ENCODE measurements at regions not wholly inside any gene's neighbourhood (a gene's known extent, or its start where the extent isn't known, plus 50 kb on each side); places are given as distances from the start of the nearest gene placed in this dataset.

DNA sequence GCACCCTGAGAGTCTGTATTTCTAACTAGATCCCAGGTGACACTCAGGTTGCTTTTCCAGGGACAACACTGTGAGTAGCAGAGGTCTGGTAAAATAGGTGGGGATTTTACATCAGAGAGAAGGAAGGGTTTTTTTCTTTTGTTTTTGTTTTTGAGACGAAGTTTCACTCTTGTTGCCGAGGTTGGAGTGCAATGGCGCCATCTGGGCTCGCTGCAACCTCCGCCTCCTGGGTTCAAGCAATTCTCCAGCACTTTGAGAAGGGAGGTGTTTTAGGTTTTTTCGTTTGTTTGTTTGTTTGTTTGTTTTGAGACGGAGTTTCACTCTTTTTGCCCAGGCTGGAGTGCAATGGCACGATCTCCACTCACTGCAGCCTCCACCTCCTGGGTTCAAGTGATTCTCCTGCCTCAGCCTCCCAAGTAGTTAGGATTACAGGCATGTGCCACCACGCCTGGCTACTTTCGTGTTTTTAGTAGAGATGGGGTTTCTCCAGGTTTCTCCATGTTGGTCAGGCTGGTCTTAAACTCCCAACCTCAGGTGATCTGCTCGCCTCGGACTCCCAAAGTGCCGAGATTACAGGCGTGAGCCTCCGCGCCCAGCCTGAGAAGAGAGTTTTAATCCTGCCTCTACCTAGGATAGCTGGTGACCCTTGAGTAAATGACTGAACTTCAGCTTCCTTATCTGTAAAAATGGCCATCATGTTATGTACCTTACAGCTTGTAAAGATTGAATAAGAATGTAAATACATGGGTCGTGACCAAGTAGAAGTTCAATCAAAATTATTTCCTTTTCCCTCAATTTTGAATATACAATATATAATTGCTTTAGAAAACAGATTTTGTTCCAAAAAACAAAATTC is 95.9 kb upstream of the FNDC3B start:
- H3K4me1 ChIP-seq (ENCODE audit: control insufficient read depth, insufficient read depth, low read length): no peaks in the 10 kb centered on the region
- H3K4me3 ChIP-seq (ENCODE audit: low read length): no peak overlapping the region
- H3K36me3 ChIP-seq (ENCODE audit: insufficient read depth, low read length): no peaks in the 10 kb centered on the region
- no peak overlapping the region for H3K9ac ChIP-seq (ENCODE audit: low read depth, low read length)
- no peak overlapping the region for H3K4me2 ChIP-seq (ENCODE audit: low read length)
- no peaks in the 10 kb centered on the region for H3K27me3 ChIP-seq (ENCODE audit: control insufficient read depth, insufficient read depth, low read length)
- no peaks in the 10 kb centered on the region for H3K9me3 ChIP-seq (replicated peaks; ENCODE audit: low read length)

DNA sequence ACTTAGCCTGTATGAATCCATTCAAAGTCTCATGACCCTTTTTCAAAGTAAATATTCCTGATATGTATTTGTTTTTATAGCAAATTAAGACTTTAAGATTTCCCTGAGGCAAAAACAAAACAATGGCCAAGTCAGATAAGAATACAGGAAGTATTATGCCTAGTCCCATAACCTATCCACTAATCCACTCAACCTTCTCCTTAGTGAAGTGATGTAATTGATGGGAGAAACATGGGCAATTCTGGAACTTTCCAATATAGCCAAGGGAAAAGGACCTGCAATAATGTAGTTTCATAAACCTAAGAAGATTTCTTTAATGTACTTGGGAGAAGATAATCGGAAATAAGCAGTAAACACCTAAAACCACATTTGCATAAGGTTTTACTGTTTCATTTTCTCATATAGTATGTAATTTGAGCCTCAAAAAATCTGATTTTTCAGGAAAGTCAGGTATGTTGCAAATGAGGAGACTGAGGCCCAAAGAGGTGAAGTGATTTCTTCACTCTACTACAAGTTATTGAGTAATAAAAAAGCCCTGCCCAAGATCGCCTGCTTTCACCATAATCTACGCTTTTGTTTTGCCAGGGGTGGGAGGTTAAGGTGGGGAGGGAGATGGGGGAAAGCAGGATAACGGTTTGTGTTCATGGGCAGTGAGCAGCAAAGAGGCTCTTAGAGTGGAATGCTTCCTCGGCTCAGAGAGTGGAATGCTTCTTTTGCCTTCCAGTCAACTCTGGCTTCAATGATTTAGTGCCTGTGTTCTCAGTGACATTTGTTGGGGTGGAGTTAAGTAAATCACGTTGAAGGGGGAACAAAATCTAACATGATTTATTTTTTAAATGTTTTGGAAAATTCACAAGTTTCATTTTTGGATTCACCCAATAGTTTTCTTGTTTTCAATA is 95.0 kb upstream of the FNDC3B start:
- no peak overlapping the region for H3K4me3 ChIP-seq (ENCODE audit: low read length)
- no peaks in the 10 kb centered on the region for H3K4me1 ChIP-seq (ENCODE audit: control insufficient read depth, insufficient read depth, low read length)
- H3K27me3 ChIP-seq (ENCODE audit: control insufficient read depth, insufficient read depth, low read length): no peaks in the 10 kb centered on the region
- no peak overlapping the region for H3K9ac ChIP-seq (ENCODE audit: low read depth, low read length)
- H3K9me3 ChIP-seq (replicated peaks; ENCODE audit: low read length): no peaks in the 10 kb centered on the region
- no peak overlapping the region for H3K4me2 ChIP-seq (ENCODE audit: low read length)
- no peaks in the 10 kb centered on the region for H3K36me3 ChIP-seq (ENCODE audit: insufficient read depth, low read length)

DNA sequence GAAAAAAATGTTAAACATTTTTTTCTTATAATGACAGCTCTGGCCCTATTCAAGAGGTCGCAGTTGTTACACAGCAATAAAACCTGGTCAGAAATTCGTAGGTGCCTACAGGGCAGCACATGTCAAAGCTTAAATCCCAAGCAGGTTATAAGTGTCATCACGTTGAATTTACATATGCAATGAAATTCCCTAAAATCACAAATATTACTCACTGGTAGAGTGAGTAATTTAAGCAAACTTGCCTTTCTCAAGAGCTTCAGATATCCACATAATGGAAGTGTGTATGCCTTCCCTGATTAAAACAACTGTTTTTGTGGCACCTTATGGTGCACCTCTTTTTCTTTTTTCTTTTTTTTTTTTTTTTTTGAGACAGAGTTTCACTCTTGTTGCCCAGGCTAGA is 90.7 kb upstream of the FNDC3B start:
- Histone ChIP-seq H3K4me3 (ENCODE audit: low read length) (no peak overlapping the region), H3K9ac (ENCODE audit: low read depth, low read length) (no peak overlapping the region), H3K36me3 (ENCODE audit: insufficient read depth, low read length) (no peaks in the 10 kb centered on the region), H3K9me3 (replicated peaks; ENCODE audit: low read length) (no peaks in the 10 kb centered on the region), H3K27me3 (ENCODE audit: control insufficient read depth, insufficient read depth, low read length) (no peaks in the 10 kb centered on the region), H3K4me2 (ENCODE audit: low read length) (no peak overlapping the region), H3K4me1 (ENCODE audit: control insufficient read depth, insufficient read depth, low read length) (peaks cover 12% of the 10 kb centered on the region)

DNA sequence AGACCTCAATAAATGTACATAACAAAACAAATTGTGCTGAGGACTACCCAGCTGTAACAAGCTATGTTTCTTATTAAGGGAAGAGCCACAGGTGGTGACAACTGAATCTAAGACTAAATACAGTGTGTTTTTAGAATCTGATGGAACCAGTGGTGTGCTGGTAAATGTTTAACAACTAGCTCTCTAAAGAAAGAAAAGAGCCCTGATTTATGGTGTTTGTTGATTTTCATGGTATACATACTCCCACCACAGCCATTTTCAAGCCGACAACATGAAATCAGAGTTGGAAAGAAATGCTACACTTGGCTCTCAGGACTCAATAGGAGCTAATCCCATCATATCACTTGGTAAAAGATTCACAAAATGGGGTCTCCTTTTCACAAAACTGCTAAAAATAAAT is 89.8 kb upstream of the FNDC3B start:
- H3K9ac ChIP-seq (ENCODE audit: low read depth, low read length): no peak overlapping the region
- H3K4me3 ChIP-seq (ENCODE audit: low read length): no peak overlapping the region
- H3K36me3 ChIP-seq (ENCODE audit: insufficient read depth, low read length): no peaks in the 10 kb centered on the region
- no peaks in the 10 kb centered on the region for H3K9me3 ChIP-seq (replicated peaks; ENCODE audit: low read length)
- H3K4me1 ChIP-seq (ENCODE audit: control insufficient read depth, insufficient read depth, low read length): peaks cover 12% of the 10 kb centered on the region
- H3K4me2 ChIP-seq (ENCODE audit: low read length): no peak overlapping the region
- H3K27me3 ChIP-seq (ENCODE audit: control insufficient read depth, insufficient read depth, low read length): no peaks in the 10 kb centered on the region

DNA sequence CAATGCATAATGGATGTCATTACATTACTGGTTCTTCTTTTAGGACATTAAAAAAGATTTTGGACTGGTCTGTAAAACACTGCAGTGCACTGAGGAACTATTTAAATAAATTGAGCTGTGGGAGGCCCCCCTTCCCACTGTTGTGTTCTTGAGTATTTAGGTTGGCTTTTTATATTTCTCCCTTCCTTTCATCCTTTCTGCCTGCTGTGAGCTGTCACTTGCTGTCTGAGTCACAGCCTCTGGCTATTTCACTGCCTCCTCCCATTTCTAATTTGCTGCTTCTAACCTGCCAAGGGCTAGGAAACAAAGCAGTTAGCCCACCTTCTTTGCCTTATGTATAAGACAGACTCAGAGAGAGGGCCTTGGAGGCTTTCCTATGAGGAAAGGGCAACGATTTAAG is 89.0 kb upstream of the FNDC3B start:
- Histone ChIP-seq H3K27me3 (ENCODE audit: control insufficient read depth, insufficient read depth, low read length) (no peaks in the 10 kb centered on the region), H3K4me3 (ENCODE audit: low read length) (no peak overlapping the region), H3K4me1 (ENCODE audit: control insufficient read depth, insufficient read depth, low read length) (peaks cover 12% of the 10 kb centered on the region), H3K9me3 (replicated peaks; ENCODE audit: low read length) (no peaks in the 10 kb centered on the region), H3K9ac (ENCODE audit: low read depth, low read length) (no peak overlapping the region), H3K4me2 (ENCODE audit: low read length) (no peak overlapping the region), H3K36me3 (ENCODE audit: insufficient read depth, low read length) (no peaks in the 10 kb centered on the region)

GRCh38 chr3:171951597-171951996 is 87.8 kb upstream of the FNDC3B start:
- Histone ChIP-seq H3K27me3 (ENCODE audit: control insufficient read depth, insufficient read depth, low read length) (no peaks in the 10 kb centered on the region), H3K9me3 (replicated peaks; ENCODE audit: low read length) (no peaks in the 10 kb centered on the region), H3K9ac (ENCODE audit: low read depth, low read length) (no peak overlapping the region), H3K4me3 (ENCODE audit: low read length) (no peak overlapping the region), H3K4me1 (ENCODE audit: control insufficient read depth, insufficient read depth, low read length) (peaks cover 12% of the 10 kb centered on the region), H3K36me3 (ENCODE audit: insufficient read depth, low read length) (no peaks in the 10 kb centered on the region), H3K4me2 (ENCODE audit: low read length) (no peak overlapping the region)

DNA sequence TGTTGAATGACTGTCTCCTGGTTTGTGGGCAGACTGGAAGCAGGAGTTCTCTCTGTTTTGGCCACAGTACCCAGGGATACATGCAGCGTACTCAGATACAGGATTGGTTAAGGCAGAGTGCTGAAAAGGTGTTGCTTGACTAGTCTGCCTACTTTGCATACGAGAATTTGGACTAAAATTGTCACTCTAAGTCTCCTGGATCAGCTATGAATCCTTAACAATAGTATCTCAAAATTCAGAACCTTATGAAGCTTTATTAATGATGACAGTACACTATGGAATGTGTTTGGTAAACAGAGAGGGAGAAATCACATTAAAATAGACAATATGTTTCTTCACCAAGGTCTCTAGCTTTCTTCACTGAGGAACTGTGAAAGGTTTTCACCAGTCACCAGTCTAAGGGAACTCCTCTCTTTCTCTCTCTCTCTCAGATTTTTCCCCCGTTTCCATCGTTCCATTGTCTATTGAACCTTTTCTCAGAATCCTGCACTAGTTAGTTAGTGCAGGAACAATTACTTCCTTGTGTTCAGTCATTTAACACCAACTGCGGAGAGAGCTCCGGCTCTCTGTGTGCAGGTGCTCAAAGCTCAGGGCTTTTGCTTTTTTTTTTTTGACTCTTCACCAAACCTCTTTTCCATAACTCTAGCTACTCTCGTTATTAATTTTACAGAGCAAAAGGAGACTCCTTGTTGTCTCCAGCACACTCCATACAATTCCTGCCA is 85.9 kb upstream of the FNDC3B start:
- Histone ChIP-seq H3K9ac (ENCODE audit: low read depth, low read length) (no peak overlapping the region), H3K27me3 (ENCODE audit: control insufficient read depth, insufficient read depth, low read length) (no peaks in the 10 kb centered on the region), H3K36me3 (ENCODE audit: insufficient read depth, low read length) (no peaks in the 10 kb centered on the region), H3K9me3 (replicated peaks; ENCODE audit: low read length) (no peaks in the 10 kb centered on the region), H3K4me1 (ENCODE audit: control insufficient read depth, insufficient read depth, low read length) (peaks cover 12% of the 10 kb centered on the region), H3K4me3 (ENCODE audit: low read length) (no peak overlapping the region), H3K4me2 (ENCODE audit: low read length) (no peak overlapping the region)

GRCh38 chr3:171954690-171955383 is 84.5 kb upstream of the FNDC3B start:
- Histone ChIP-seq H3K9me3 (replicated peaks; ENCODE audit: low read length) (no peaks in the 10 kb centered on the region), H3K4me3 (ENCODE audit: low read length) (no peak overlapping the region), H3K4me1 (ENCODE audit: control insufficient read depth, insufficient read depth, low read length) (peaks cover 12% of the 10 kb centered on the region), H3K36me3 (ENCODE audit: insufficient read depth, low read length) (no peaks in the 10 kb centered on the region), H3K4me2 (ENCODE audit: low read length) (no peak overlapping the region), H3K9ac (ENCODE audit: low read depth, low read length) (no peak overlapping the region), H3K27me3 (ENCODE audit: control insufficient read depth, insufficient read depth, low read length) (no peaks in the 10 kb centered on the region)

- H3K4me2 ChIP-seq (ENCODE audit: low read length): no peak overlapping the region
- no peaks in the 10 kb centered on the region for H3K27me3 ChIP-seq (ENCODE audit: control insufficient read depth, insufficient read depth, low read length)
Observed at GRCh38 chr3:171955598-171955997, 83.8 kb upstream of the FNDC3B start.

GRCh38 chr3:171956181-171956683 is 83.1 kb upstream of the FNDC3B start:
- H3K4me2 ChIP-seq (ENCODE audit: low read length): no peak overlapping the region
- H3K4me3 ChIP-seq (ENCODE audit: low read length): no peak overlapping the region
- H3K36me3 ChIP-seq (ENCODE audit: insufficient read depth, low read length): no peaks in the 10 kb centered on the region
- no peaks in the 10 kb centered on the region for H3K27me3 ChIP-seq (ENCODE audit: control insufficient read depth, insufficient read depth, low read length)
- no peak overlapping the region for H3K9ac ChIP-seq (ENCODE audit: low read depth, low read length)
- H3K9me3 ChIP-seq (replicated peaks; ENCODE audit: low read length): no peaks in the 10 kb centered on the region
- peaks cover 10% of the 10 kb centered on the region for H3K4me1 ChIP-seq (ENCODE audit: control insufficient read depth, insufficient read depth, low read length)

More at GRCh38 chr3:171955598-171955997, 83.8 kb upstream of the FNDC3B start:
- Histone ChIP-seq H3K9ac (ENCODE audit: low read depth, low read length) (no peak overlapping the region), H3K4me3 (ENCODE audit: low read length) (no peak overlapping the region), H3K9me3 (replicated peaks; ENCODE audit: low read length) (no peaks in the 10 kb centered on the region), H3K36me3 (ENCODE audit: insufficient read depth, low read length) (no peaks in the 10 kb centered on the region), H3K4me1 (ENCODE audit: control insufficient read depth, insufficient read depth, low read length) (peaks cover 8% of the 10 kb centered on the region)
